ENCODE measurements at regions not wholly inside any gene's neighbourhood (a gene's known extent, or its start where the extent isn't known, plus 50 kb on each side); places are given as distances from the start of the nearest gene placed in this dataset.

DNA sequence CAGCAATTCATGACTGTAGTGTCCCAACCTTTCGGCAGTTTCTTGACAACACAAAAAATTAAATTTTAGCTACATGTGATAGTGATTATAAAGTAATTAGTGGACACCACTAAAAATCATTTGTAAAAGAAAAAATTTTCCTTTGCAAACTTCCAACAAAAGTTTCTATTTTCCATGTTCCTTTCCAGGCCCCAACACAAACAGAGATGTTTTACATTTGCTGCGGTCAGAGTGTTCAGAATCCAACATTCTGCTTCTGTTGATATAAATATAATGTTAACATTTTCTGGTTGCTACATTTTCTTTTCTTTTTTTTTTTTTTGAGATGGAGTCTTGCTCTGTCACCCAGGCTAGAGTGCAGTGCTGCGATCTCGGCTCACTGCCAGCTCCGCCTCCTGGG, 54.9 kb upstream of the WLS start:
- H3K4me3 ChIP-seq (replicated peaks; ENCODE audit: low read depth, low read length) = no peak overlapping the region
- DNase-seq (ENCODE audit: low read depth) = no peak
- TF ChIP-seq, protein P1, sequence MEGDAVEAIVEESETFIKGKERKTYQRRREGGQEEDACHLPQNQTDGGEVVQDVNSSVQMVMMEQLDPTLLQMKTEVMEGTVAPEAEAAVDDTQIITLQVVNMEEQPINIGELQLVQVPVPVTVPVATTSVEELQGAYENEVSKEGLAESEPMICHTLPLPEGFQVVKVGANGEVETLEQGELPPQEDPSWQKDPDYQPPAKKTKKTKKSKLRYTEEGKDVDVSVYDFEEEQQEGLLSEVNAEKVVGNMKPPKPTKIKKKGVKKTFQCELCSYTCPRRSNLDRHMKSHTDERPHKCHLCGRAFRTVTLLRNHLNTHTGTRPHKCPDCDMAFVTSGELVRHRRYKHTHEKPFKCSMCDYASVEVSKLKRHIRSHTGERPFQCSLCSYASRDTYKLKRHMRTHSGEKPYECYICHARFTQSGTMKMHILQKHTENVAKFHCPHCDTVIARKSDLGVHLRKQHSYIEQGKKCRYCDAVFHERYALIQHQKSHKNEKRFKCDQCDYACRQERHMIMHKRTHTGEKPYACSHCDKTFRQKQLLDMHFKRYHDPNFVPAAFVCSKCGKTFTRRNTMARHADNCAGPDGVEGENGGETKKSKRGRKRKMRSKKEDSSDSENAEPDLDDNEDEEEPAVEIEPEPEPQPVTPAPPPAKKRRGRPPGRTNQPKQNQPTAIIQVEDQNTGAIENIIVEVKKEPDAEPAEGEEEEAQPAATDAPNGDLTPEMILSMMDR (IDR thresholded peaks at IDR 0.05; ENCODE audit: low read length, missing control alignments) = no peak

GRCh38 chr1:68285046-68285445, 52.7 kb upstream of the WLS start:
- TF ChIP-seq, protein P1 (IDR thresholded peaks at IDR 0.05; ENCODE audit: low read length, missing control alignments) = no peak
- DNase-seq (ENCODE audit: low read depth) = no peak

DNA sequence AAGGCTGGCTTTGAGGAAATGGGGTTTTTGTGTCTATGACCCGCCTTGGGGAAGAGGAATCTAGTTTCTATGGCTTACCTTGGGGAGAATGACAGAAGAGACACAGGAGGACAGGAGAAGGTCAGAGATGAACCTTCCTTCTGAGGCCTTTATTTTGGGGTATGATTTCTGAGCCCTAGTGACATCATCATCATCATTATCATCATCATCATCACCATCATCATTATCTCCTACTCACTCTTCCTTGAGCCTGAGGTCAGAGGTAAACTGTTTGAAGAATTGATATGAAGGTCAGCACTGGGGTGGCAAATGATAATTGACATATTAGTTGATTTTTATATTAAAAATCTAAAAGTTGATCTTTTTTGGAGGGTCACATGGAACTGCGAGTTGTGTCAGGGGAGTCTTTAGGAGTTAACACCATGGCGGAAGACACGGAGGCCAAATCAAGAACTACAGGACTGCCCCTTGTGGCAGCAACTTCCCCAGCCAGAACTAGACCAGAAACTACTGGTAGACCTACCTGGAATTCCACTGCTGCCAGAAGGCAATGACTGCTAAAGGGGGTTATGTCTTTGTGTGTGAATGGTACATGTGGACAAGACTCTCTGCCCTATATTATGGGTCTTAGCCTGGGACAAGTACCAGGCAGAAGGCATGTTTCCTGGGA, 49.8 kb upstream of the WLS start:
- no peak overlapping the region for H3K4me3 ChIP-seq (replicated peaks; ENCODE audit: low read depth, low read length)
- DNase-seq (ENCODE audit: low read depth) = no peak
- TF ChIP-seq, protein P1 (IDR thresholded peaks at IDR 0.05; ENCODE audit: low read length, missing control alignments) = no peak

More at GRCh38 chr1:68285046-68285445, 52.7 kb upstream of the WLS start:
- H3K4me3 ChIP-seq (replicated peaks; ENCODE audit: low read depth, low read length) = no peak overlapping the region
